ENCODE measurements at regions not wholly inside any gene's neighbourhood (a gene's known extent, or its start where the extent isn't known, plus 50 kb on each side); places are given as distances from the start of the nearest gene placed in this dataset.
"Not testable (repeated sequence)": the region's sequence is repeated elsewhere in the genome, so short reads cannot be mapped to it uniquely, and the experiment has no call there.

- no peak for DNase-seq
Measured at GRCh38 chr10:33688506-33688905, 354.0 kb upstream of the NRP1 start.

- DNase-seq, result no peak
Measured at GRCh38 chr10:33684211-33684611, 349.7 kb upstream of the NRP1 start.

DNA sequence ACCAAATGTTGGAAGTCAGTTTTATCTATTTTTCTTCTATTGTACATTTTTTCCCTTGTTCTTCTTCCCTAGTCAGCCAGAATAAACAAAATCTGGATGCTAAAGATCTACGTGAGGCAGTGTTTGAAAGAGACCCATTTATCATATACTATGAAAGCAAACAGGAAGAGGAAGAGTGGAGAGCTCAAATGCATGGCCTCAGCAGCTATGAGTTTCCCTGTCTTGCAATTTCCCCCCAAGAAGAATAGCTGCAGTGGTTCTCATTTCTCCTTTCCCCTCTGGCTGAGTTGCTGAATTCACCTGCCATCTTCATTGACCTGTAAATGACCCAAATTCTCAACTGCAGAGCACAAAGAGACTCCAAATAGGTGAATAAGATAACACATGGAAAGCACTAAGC is 347.1 kb upstream of the NRP1 start:
- no peak for DNase-seq

- no peak for DNase-seq
Measured at GRCh38 chr10:33680036-33680435, 345.6 kb upstream of the NRP1 start.

DNA sequence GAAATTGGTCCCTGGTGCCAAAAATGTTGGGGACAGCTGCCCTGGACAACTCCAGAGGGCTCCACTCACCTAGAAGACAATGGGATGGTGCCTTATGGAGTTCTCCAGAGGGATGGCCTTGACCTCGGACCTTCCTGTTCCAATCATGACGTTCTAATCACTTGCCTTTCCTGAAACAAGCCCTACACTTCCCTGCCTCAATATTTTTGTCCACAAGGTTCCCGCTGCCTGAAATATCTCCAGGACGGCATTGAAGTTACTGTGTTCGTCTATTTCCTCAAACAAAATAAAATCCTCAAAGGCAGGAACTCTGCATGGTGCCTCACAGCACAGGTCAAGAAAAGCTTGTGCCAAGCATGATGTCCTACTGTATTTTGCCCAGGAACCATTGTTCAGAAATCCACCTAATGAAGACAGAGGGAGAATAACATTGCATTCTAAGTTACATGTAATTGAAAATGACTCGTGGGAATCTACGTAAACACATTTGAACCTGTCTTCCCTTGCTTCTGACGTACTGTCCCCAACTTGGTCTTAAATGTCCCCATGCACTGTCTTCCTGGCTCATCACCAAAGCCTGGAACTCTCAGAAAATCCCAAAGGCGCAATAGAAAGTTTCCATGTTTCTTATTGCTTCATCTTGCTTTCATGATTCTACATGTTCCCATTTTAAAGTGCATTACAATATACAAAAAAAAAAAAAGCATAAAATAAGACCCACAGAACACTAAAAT is 342.3 kb upstream of the NRP1 start:
- DNase-seq, result no peak

- no peak for DNase-seq
Measured at GRCh38 chr10:33674986-33675599, 340.6 kb upstream of the NRP1 start.

DNA sequence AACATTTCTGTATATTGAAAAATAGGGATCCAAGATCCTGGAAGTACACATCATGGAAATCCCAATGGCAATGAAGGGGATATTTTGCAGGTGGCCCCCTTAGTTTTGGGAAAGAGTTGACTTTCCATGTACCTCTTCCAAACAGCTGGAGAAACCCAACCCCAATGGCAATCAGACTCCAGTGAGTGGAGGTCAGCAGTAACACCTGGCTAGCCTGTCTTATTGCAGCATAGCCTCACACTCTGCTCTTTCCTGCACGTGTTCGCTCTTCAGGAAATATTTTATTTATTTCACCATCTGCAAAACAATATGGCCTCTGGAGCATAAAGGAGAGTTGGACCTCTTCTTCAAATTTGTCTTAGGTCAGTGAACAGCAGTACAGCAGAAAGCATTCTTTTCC is 340.0 kb upstream of the NRP1 start:
- no peak for DNase-seq

DNA sequence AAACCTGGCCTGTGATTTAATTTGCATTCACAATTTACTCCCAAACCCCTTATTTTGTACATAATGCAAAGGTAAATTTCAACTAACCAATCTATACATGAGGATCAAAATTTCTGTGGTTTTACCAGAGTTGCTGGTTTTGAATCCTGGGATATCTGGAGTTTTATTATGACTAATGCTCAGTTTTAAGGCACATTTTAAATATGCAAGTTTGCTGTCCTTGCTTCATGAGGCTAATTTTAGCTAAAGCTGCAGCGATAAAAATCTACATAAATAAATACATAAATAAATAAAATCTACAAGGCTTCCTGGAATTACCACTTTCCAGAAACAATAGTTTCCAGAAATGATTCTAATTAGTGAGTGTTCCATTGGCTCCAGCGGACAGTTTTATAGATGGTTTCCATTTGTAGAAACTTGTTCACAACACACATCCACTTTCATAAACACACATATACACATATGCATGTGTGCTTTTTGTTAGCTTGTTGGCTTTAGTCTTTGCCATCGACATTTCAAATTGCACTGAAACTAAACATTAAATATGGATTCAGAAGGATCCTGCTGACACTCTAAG is 339.5 kb upstream of the NRP1 start:
- no peak for DNase-seq

- no peak for DNase-seq
Measured at GRCh38 chr10:33669904-33670303, 335.4 kb upstream of the NRP1 start.

DNA sequence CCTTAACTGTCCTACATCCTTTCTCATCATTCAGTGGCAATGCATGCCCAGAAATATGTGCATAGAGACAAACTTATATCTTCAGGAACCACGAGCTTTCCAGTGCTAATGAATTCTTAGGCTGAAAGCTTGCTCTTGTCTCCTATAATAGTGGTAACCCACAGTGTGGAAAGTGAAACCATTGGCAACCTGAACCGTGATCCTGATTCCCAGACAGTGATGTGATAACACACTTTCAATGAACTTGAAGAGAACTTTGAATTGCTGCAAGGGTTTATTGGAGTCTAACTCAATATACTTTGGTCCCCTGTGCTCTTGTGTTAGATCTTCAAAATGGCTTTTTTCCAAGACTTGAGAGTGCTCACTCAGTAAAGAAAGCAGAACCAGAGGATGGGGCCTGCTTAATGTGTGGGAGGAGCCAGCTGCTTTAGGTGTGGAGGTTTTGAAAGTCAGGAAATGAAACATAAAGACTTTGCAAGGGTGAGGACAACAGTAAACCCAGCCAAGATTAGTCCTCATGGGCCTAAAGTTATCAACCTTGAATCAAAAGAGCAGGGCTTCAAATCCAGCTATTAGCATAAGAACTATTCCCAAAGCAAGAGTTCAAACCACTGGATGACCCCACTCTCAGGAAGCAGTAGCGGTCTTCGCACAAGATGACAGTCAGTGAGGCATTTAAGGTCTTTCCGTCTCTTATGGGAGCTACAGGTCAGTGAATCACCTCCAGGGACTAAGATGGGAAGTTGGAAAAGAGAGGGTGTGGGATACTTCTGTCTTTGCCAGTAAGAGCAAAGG is 332.4 kb upstream of the NRP1 start:
- no peak for DNase-seq

DNA sequence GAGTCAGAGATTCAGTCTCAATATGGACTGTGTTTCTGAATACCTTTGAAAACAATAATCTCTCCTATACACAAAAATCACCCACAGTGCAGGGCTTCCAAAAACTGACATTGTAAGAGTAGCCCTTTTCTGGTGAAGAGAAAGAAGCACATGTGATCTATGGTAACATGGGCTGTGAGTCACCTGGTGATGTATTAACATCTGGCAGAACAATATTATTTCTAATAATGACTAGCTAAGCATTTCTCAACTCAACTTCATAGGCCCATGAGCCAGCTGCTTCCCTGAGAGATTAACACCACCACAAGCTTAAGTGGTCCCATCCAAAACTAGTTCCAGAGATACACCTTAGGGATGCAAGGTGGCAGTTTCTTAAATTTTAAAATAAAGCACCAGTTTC is 331.0 kb upstream of the NRP1 start:
- DNase-seq, result no peak

GRCh38 chr10:33664070-33664469 is 329.6 kb upstream of the NRP1 start:
- no peak for DNase-seq

- DNase-seq, result no peak
Measured at GRCh38 chr10:33661580-33662336, 327.3 kb upstream of the NRP1 start.

GRCh38 chr10:33660329-33660728 is 325.9 kb upstream of the NRP1 start:
- DNase-seq, result no peak

GRCh38 chr10:33657913-33658312 is 323.4 kb upstream of the NRP1 start:
- no peak for DNase-seq

GRCh38 chr10:33657154-33657908 is 322.9 kb upstream of the NRP1 start:
- DNase-seq, result no peak

- DNase-seq, result no peak
Measured at GRCh38 chr10:33655921-33656320, 321.5 kb upstream of the NRP1 start.

DNA sequence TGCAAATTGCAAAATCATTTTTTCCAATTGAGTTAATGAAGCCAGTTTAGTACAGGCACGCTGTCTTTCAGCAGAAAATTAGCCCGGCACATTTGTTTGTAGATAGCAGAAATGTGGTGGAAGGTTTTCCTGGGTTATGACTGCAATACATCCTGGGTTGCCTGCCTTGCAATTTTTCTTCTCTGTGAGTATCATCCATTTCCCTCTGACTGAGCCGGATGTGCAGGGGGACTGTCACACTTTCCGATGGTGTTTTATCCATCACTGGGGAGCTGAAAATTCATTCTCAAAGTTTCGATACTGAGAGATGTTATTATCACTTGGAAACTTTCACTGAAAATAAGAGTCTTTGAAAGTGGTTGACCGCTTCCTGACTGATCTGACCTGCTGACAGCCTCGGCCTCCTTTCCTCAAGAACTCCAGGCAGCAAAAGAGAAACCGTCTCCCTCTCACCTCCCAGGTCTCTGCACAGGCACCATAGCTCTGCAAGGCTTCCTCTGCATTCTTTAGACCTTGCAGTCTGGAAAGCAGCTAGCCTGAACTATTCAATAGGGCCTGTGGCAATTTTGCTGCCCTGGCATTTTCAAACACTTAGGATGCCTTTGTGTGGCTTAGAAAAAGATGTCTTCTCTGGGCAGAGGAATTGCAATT is 320.8 kb upstream of the NRP1 start:
- peak in 1 of 2 experiments; percentile 1 for DNase-seq

DNA sequence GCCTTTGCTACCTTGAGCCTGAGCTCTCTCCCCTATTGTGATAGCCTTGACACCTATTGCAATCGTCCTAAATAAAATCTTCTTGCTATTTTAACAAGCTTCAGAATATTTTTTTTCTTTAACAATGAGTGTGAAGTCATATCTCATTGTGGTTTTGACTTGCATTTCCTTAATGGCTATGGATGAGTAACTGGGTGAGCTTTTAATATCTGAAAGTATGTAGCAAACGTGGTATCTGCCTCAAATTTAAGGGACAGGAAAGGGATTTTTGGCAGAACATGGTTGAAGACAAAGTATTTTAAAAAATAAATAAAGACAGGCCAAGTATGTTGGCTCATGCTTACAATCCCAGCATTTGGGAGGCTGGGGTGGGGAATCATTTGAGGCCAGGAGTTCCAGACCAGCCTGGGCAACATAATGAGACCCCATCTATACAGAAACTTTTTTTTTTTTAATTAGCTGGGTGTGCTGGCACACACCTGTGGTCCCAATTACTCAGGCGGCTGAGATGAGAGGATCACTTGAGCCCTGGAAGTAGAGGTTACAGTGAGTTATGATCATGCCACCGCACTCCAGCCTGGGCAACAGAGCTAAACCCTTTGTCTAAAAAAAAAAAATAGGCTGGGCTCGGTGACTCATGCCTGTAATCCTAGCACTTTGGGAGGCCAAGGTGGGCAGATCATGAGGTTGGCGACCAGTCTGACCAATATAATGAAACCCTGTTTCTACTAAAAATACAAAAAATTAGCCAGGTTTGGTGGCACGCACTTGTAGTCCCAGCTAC is 319.3 kb upstream of the NRP1 start:
- DNase-seq, result no peak

DNA sequence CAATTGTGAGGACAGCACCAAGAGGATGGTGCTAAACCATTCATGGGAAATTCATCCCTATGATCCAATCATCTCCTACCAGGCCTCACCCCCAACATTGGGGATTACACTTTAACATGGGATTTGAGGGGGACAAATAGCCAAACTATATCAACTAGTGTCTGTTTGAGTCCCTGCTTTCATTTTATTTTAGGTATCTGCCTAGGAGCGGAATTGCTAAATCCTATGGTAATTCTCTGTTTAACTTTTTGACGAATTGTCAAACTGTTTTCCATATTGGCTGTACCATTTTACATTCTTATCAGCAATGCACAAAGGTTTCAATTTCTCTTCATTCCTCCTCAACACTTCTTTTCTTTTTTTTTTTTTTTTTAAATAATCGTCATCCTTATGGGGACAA is 318.4 kb upstream of the NRP1 start:
- DNase-seq, result no peak

DNA sequence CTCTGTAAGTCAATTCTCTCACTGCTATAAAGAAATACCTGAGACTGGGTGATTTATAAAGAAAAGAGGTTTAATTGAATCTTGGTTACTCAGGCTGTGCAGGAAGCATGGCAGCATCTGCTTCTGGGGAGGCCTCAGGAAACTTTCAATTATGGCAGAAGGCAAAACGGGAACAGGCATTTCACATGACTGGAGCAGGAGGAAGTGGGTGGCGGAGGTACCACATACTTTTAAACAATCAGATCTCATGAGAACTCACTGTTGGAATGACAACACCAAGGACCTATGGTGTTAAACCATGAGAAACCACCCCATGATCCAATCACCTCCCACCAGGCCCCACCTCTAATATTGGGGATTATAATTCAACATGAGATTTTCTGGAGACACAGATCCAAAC is 315.7 kb upstream of the NRP1 start:
- not testable (repeated sequence) for DNase-seq
